ENCODE measurements at regions not wholly inside any gene's neighbourhood (a gene's known extent, or its start where the extent isn't known, plus 50 kb on each side); places are given as distances from the start of the nearest gene placed in this dataset.

GRCh38 chr4:189494407-189494806, 446.3 kb upstream of the FRG1 start:
- Mint-ChIP-seq H3K27me3 (ENCODE audit: unreplicated experiment) (peaks cover 3% of the 10 kb centered on the region), H3K4me3 (ENCODE audit: unreplicated experiment) (no peak overlapping the region), H3K4me1 (ENCODE audit: low read depth, unreplicated experiment) (no peaks in the 10 kb centered on the region), H3K9me3 (ENCODE audit: unreplicated experiment) (peaks cover 5% of the 10 kb centered on the region), H3K36me3 (ENCODE audit: unreplicated experiment) (no peaks in the 10 kb centered on the region), H3K27ac (ENCODE audit: unreplicated experiment) (no peak overlapping the region)
- TF ChIP-seq, protein P1, sequence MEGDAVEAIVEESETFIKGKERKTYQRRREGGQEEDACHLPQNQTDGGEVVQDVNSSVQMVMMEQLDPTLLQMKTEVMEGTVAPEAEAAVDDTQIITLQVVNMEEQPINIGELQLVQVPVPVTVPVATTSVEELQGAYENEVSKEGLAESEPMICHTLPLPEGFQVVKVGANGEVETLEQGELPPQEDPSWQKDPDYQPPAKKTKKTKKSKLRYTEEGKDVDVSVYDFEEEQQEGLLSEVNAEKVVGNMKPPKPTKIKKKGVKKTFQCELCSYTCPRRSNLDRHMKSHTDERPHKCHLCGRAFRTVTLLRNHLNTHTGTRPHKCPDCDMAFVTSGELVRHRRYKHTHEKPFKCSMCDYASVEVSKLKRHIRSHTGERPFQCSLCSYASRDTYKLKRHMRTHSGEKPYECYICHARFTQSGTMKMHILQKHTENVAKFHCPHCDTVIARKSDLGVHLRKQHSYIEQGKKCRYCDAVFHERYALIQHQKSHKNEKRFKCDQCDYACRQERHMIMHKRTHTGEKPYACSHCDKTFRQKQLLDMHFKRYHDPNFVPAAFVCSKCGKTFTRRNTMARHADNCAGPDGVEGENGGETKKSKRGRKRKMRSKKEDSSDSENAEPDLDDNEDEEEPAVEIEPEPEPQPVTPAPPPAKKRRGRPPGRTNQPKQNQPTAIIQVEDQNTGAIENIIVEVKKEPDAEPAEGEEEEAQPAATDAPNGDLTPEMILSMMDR (IDR thresholded peaks at IDR 0.05; ENCODE audit: partially characterized antibody, unreplicated experiment), result no peak
- no peak for DNase-seq

DNA sequence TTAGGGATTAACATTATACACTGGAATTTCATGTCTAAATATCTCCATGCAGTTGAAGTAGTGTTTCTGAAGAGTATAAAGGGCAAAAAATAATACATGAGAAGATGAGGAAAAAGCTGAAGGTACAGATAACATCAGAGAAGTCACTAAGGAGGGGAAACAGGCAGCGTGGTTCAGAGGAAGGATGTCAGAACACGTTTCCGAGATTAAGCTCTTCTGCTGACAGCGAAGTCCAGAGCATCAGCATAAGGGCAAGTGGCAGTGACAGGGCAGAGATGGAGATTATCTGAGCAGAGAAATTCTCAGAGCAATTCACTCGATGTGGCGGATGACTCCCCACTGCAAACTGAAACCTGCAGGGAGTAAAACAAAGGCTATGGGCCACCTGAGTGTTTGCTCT, 443.2 kb upstream of the FRG1 start:
- no peaks in the 10 kb centered on the region for H3K4me1 Mint-ChIP-seq (ENCODE audit: low read depth, unreplicated experiment)
- no peak for DNase-seq
- no peaks in the 10 kb centered on the region for H3K9me3 Mint-ChIP-seq (ENCODE audit: unreplicated experiment)
- no peaks in the 10 kb centered on the region for H3K27me3 Mint-ChIP-seq (ENCODE audit: unreplicated experiment)
- no peak overlapping the region for H3K27ac Mint-ChIP-seq (ENCODE audit: unreplicated experiment)
- H3K4me3 Mint-ChIP-seq (ENCODE audit: unreplicated experiment), result no peak overlapping the region
- TF ChIP-seq, protein P1 (IDR thresholded peaks at IDR 0.05; ENCODE audit: partially characterized antibody, unreplicated experiment), result no peak
- H3K36me3 Mint-ChIP-seq (ENCODE audit: unreplicated experiment), result no peaks in the 10 kb centered on the region

GRCh38 chr4:189497996-189498395, 442.7 kb upstream of the FRG1 start:
- H3K9me3 Mint-ChIP-seq (ENCODE audit: unreplicated experiment), result no peaks in the 10 kb centered on the region
- TF ChIP-seq, protein P1 (IDR thresholded peaks at IDR 0.05; ENCODE audit: partially characterized antibody, unreplicated experiment), result no peak
- no peaks in the 10 kb centered on the region for H3K36me3 Mint-ChIP-seq (ENCODE audit: unreplicated experiment)
- H3K27me3 Mint-ChIP-seq (ENCODE audit: unreplicated experiment), result no peaks in the 10 kb centered on the region
- no peaks in the 10 kb centered on the region for H3K4me1 Mint-ChIP-seq (ENCODE audit: low read depth, unreplicated experiment)
- H3K27ac Mint-ChIP-seq (ENCODE audit: unreplicated experiment), result no peak overlapping the region
- H3K4me3 Mint-ChIP-seq (ENCODE audit: unreplicated experiment), result no peak overlapping the region
- DNase-seq, result no peak

DNA sequence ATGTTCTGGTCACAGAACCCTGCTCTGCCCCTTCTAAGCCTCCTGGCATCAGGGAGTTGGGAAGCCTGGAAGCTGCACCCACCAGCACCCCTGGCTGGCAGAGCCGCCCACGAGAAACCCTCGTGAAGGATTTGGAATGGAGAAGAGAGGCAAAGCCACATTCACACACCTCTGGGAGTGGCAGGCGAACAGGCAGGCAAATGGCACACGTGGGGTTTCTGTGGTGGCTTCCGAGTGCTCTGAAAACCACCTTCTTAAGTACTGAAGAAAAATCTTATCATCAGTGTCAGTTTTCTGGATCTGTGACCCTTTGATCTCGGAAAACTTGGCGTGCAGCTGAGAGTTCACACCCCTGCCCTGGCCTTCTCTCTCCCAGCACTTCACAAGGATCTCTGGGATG, 442.2 kb upstream of the FRG1 start:
- Mint-ChIP-seq H3K4me3 (ENCODE audit: unreplicated experiment) (no peak overlapping the region), H3K27ac (ENCODE audit: unreplicated experiment) (no peak overlapping the region), H3K9me3 (ENCODE audit: unreplicated experiment) (no peaks in the 10 kb centered on the region), H3K4me1 (ENCODE audit: low read depth, unreplicated experiment) (no peaks in the 10 kb centered on the region), H3K27me3 (ENCODE audit: unreplicated experiment) (no peaks in the 10 kb centered on the region), H3K36me3 (ENCODE audit: unreplicated experiment) (no peaks in the 10 kb centered on the region)
- DNase-seq, result no peak
- TF ChIP-seq, protein P1 (IDR thresholded peaks at IDR 0.05; ENCODE audit: partially characterized antibody, unreplicated experiment), result no peak

GRCh38 chr4:189499696-189500095, 441.0 kb upstream of the FRG1 start:
- H3K27ac Mint-ChIP-seq (ENCODE audit: unreplicated experiment), result no peak overlapping the region
- H3K4me3 Mint-ChIP-seq (ENCODE audit: unreplicated experiment), result no peak overlapping the region
- no peak for DNase-seq
- no peaks in the 10 kb centered on the region for H3K36me3 Mint-ChIP-seq (ENCODE audit: unreplicated experiment)
- H3K9me3 Mint-ChIP-seq (ENCODE audit: unreplicated experiment), result no peaks in the 10 kb centered on the region
- H3K27me3 Mint-ChIP-seq (ENCODE audit: unreplicated experiment), result no peaks in the 10 kb centered on the region
- no peaks in the 10 kb centered on the region for H3K4me1 Mint-ChIP-seq (ENCODE audit: low read depth, unreplicated experiment)
- TF ChIP-seq, protein P1 (IDR thresholded peaks at IDR 0.05; ENCODE audit: partially characterized antibody, unreplicated experiment), result no peak

Measured in glutamatergic neuron (in vitro differentiated cells).